Caki2 (cell line): ENCODE measurements at regions not wholly inside any gene's neighbourhood (a gene's known extent, or its start where the extent isn't known, plus 50 kb on each side); places are given as distances from the start of the nearest gene placed in this dataset.
A peak's percentile ranks its signal among the peaks of the same experiment; 100 is the strongest.

ENCODE experiments used
- DNase-seq: peaks from one replicate; pipeline ENCODE4 v3.0.0-alpha.2; 2015; ENCODE audit warnings: low read depth
- in situ Hi-C: cut with HindIII; loops from 2 replicates; pipeline ENCODE4 v1.10.0; 2016; ENCODE audit warnings: low sequenced_read_pairs, low pct_unique_long_range_greater_than_20kb, mixed read lengths

- in situ Hi-C loops: no loop called here
- DNase-seq: no peak
Observed at GRCh38 chr5:124668353-124669299, 77.8 kb downstream of the ZNF608 start.

GRCh38 chr5:124665625-124666024 is 80.8 kb downstream of the ZNF608 start:
- in situ Hi-C loops: no loop called here
- DNase-seq: no peak

GRCh38 chr5:124665035-124665434 is 81.4 kb downstream of the ZNF608 start:
- in situ Hi-C loops: no loop called here
- DNase-seq: no peak

GRCh38 chr5:124664287-124664686 is 82.2 kb downstream of the ZNF608 start:
- in situ Hi-C loops: no loop called here
- no peak for DNase-seq

GRCh38 chr5:124663101-124663506 is 83.3 kb downstream of the ZNF608 start:
- in situ Hi-C loops: no loop called here
- DNase-seq: no peak

GRCh38 chr5:124662181-124662781 is 84.2 kb downstream of the ZNF608 start:
- in situ Hi-C loops: no loop called here
- peak; percentile 87 for DNase-seq

GRCh38 chr5:124661317-124662141 is 84.9 kb downstream of the ZNF608 start:
- in situ Hi-C loops: no loop called here
- DNase-seq: peak; percentile 99

GRCh38 chr5:124660229-124661093 is 86.0 kb downstream of the ZNF608 start:
- peak; percentile 85 for DNase-seq
- in situ Hi-C loops: no loop called here

- in situ Hi-C loops: no loop called here
- no peak for DNase-seq
Observed at GRCh38 chr5:124659798-124660197, 86.6 kb downstream of the ZNF608 start.

GRCh38 chr5:124658867-124659557 is 87.4 kb downstream of the ZNF608 start:
- in situ Hi-C loops: no loop called here
- DNase-seq: no peak

GRCh38 chr5:124655921-124656511 is 90.4 kb downstream of the ZNF608 start:
- peak; percentile 97 for DNase-seq
- in situ Hi-C loops: no loop called here

GRCh38 chr5:124655251-124655917 is 91.1 kb downstream of the ZNF608 start:
- DNase-seq: no peak
- in situ Hi-C loops: no loop called here

- DNase-seq: no peak
- in situ Hi-C loops: no loop called here
Observed at GRCh38 chr5:124654418-124654817, 92.0 kb downstream of the ZNF608 start.

GRCh38 chr5:124653666-124654065 is 92.8 kb downstream of the ZNF608 start:
- in situ Hi-C loops: no loop called here
- DNase-seq: no peak

GRCh38 chr5:124652892-124653441 is 93.5 kb downstream of the ZNF608 start:
- in situ Hi-C loops: no loop called here
- DNase-seq: no peak

- no peak for DNase-seq
- in situ Hi-C loops: no loop called here
Observed at GRCh38 chr5:124652514-124652819, 94.0 kb downstream of the ZNF608 start.
